Stimulated activated CD4-positive, alpha-beta T cell treated with anti-CD3 and anti-CD28 coated beads, Interleukin-2, amount 100 ng/mL, for 4 hours (primary cell): ENCODE measurements at regions not wholly inside any gene's neighbourhood (a gene's known extent, or its start where the extent isn't known, plus 50 kb on each side); places are given as distances from the start of the nearest gene placed in this dataset.
"Not testable (repeated sequence)": the region's sequence is repeated elsewhere in the genome, so short reads cannot be mapped to it uniquely, and the experiment has no call there.

Source experiments
- DNase-seq: peaks from one replicate; pipeline ENCODE4 v3.0.0-alpha.2; 2020; ENCODE audit warnings: low read depth

GRCh38 chr9:119917175-119917574, 547.9 kb upstream of the BRINP1 start:
- no peak for DNase-seq

GRCh38 chr9:119907056-119907455, 537.8 kb upstream of the BRINP1 start:
- DNase-seq: no peak

GRCh38 chr9:119905724-119906123, 536.5 kb upstream of the BRINP1 start:
- no peak for DNase-seq

- no peak for DNase-seq
These were observed 534.6 kb upstream of the BRINP1 start for GRCh38 chr9:119903851-119904250.

- DNase-seq: no peak
These were observed 533.4 kb upstream of the BRINP1 start for GRCh38 chr9:119902611-119903010.

- DNase-seq: no peak
These were observed 529.1 kb upstream of the BRINP1 start for GRCh38 chr9:119898316-119898715.

- DNase-seq: no peak
These were observed 515.2 kb upstream of the BRINP1 start for GRCh38 chr9:119884438-119884837.

- DNase-seq: no peak
These were observed 512.7 kb upstream of the BRINP1 start for GRCh38 chr9:119881898-119882297.

GRCh38 chr9:119880361-119880760, 511.1 kb upstream of the BRINP1 start:
- DNase-seq: no peak

- DNase-seq: no peak
These were observed 508.1 kb upstream of the BRINP1 start for GRCh38 chr9:119877306-119877705.

- no peak for DNase-seq
These were observed 504.6 kb upstream of the BRINP1 start for GRCh38 chr9:119873877-119874276.

- not testable (repeated sequence) for DNase-seq
These were observed 501.0 kb upstream of the BRINP1 start for GRCh38 chr9:119870251-119870650.

GRCh38 chr9:119868694-119869093, 499.5 kb upstream of the BRINP1 start:
- no peak for DNase-seq

GRCh38 chr9:119861842-119862241, 492.6 kb upstream of the BRINP1 start:
- no peak for DNase-seq

GRCh38 chr9:119859128-119859527, 489.9 kb upstream of the BRINP1 start:
- no peak for DNase-seq

GRCh38 chr9:119853126-119853525, 483.9 kb upstream of the BRINP1 start:
- DNase-seq: no peak

GRCh38 chr9:119852390-119852789, 483.2 kb upstream of the BRINP1 start:
- DNase-seq: no peak

GRCh38 chr9:119844431-119844830, 475.2 kb upstream of the BRINP1 start:
- no peak for DNase-seq

- DNase-seq: no peak
These were observed 471.8 kb upstream of the BRINP1 start for GRCh38 chr9:119841016-119841415.

- no peak for DNase-seq
These were observed 470.7 kb upstream of the BRINP1 start for GRCh38 chr9:119839888-119840287.

GRCh38 chr9:119838210-119838609, 469.0 kb upstream of the BRINP1 start:
- no peak for DNase-seq

- DNase-seq: no peak
These were observed 466.8 kb upstream of the BRINP1 start for GRCh38 chr9:119836036-119836435.

- no peak for DNase-seq
These were observed 464.9 kb upstream of the BRINP1 start for GRCh38 chr9:119834064-119834620.

GRCh38 chr9:119831309-119831708, 462.1 kb upstream of the BRINP1 start:
- DNase-seq: no peak

- no peak for DNase-seq
These were observed 460.5 kb upstream of the BRINP1 start for GRCh38 chr9:119829748-119830147.
